Activated CD8-positive, alpha-beta T cell treated with anti-CD3 and anti-CD28 coated beads for 36 hours (primary cell): ENCODE measurements at regions not wholly inside any gene's neighbourhood (a gene's known extent, or its start where the extent isn't known, plus 50 kb on each side); places are given as distances from the start of the nearest gene placed in this dataset.

Experiments used
- ATAC-seq: fragments of 200-7000 bp; cut with Tn5 transposase; one replicate; pipeline ENCODE4 v1.10.0; 2021; ENCODE audit warnings: mild to moderate bottlenecking, moderate library complexity
- CTCF ChIA-PET: fragments of 350-600 bp; sonication (Branson Sonifier 250); formaldehyde crosslinking; loops from one replicate; lab custom pipeline; 2021; ENCODE audit warnings: antibody characterized with exemption; lab: Charles Lee
- POLR2A ChIA-PET: fragments of 350-600 bp; sonication (Branson Sonifier 250); formaldehyde crosslinking; loops from one replicate; lab custom pipeline; 2021; ENCODE audit warnings: antibody characterized with exemption; lab: Charles Lee
- DNase-seq: peaks from one replicate; pipeline ENCODE4 v3.0.0-alpha.2; 2020
- H3K27ac Mint-ChIP-seq: one replicate; pipeline ENCODE4 v1.8.0; 2021; ENCODE audit warnings: mild to moderate bottlenecking, mixed read lengths
- H3K27me3 Mint-ChIP-seq: one replicate; pipeline ENCODE4 v1.8.0; 2021; ENCODE audit warnings: mixed read lengths
- H3K36me3 Mint-ChIP-seq: one replicate; pipeline ENCODE4 v1.8.0; 2021; ENCODE audit warnings: low read depth, mixed read lengths
- H3K4me1 Mint-ChIP-seq: one replicate; pipeline ENCODE4 v1.8.0; 2021; ENCODE audit warnings: low read depth, mixed read lengths
- H3K4me3 Mint-ChIP-seq: one replicate; pipeline ENCODE4 v1.8.0; 2021; ENCODE audit warnings: mild to moderate bottlenecking, moderate library complexity, mixed read lengths
- H3K9me3 Mint-ChIP-seq: one replicate; pipeline ENCODE4 v1.8.0; 2021; ENCODE audit warnings: mixed read lengths
- intact Hi-C: fragments of 100-400 bp; cut with micrococcal nuclease; formaldehyde crosslinking; loops from one replicate; pipeline ENCODE4 v1.10.0; 2022
- TF ChIP-seq, protein P1 (sequence below): fragments of 200-600 bp; IDR thresholded peaks from one replicate; pipeline ENCODE4 v1.8.0; 2022; ENCODE audit warnings: antibody characterized with exemption, mild to moderate bottlenecking

DNA sequence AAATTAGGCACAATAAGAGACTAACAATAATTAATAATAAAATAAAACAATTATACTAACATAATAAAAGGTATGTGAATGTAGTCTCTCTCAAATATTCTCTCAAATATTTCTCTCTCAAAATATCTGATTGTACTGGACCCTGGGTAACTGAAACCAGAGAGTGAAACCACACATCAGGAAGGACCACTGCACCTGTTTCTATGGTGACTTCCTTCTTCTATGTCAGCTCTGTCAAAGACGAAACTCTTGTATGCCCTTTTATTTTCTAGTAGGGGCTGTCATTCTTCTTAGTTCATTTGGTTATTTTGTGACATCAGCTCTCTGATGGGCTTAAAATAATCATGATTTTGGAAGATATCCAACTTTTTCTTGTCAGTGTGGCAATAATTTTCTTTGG lies 428.0 kb upstream of the TPK1 start:
- POLR2A ChIA-PET = no interaction called here
- intact Hi-C loops = no loop called here
- DNase-seq = no peak

DNA sequence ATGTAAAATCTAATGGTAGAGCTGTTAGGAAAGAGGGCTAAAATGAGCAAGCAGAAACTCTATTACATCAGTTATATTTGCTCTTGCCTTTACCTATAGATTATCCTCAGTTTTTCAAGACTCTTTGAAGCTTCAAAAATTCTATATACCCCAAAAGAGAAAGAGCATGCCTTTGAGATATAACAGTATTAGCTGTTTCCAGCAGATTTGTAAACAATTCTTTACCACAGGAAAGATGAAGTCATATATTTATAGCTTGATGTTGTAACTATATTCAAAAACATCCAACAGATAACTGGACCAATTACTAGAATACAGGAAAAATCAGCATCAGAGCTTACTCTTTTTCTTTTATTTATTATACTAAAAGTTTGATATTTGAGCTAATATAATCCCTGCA lies 416.2 kb upstream of the TPK1 start:
- H3K27ac Mint-ChIP-seq = no peak overlapping the region
- H3K4me3 Mint-ChIP-seq = no peak overlapping the region
- no peaks in the 10 kb centered on the region for H3K4me1 Mint-ChIP-seq
- no peaks in the 10 kb centered on the region for H3K36me3 Mint-ChIP-seq
- ChIA-PET POLR2A (no interaction called here), CTCF (no interaction called here)
- DNase-seq = no peak
- TF ChIP-seq, protein P1, sequence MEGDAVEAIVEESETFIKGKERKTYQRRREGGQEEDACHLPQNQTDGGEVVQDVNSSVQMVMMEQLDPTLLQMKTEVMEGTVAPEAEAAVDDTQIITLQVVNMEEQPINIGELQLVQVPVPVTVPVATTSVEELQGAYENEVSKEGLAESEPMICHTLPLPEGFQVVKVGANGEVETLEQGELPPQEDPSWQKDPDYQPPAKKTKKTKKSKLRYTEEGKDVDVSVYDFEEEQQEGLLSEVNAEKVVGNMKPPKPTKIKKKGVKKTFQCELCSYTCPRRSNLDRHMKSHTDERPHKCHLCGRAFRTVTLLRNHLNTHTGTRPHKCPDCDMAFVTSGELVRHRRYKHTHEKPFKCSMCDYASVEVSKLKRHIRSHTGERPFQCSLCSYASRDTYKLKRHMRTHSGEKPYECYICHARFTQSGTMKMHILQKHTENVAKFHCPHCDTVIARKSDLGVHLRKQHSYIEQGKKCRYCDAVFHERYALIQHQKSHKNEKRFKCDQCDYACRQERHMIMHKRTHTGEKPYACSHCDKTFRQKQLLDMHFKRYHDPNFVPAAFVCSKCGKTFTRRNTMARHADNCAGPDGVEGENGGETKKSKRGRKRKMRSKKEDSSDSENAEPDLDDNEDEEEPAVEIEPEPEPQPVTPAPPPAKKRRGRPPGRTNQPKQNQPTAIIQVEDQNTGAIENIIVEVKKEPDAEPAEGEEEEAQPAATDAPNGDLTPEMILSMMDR = no peak
- peaks cover 2% of the 10 kb centered on the region for H3K9me3 Mint-ChIP-seq
- H3K27me3 Mint-ChIP-seq = no peaks in the 10 kb centered on the region
- ATAC-seq = no peak
- intact Hi-C loops = no loop called here

More for the DNA sequence above, 428.0 kb upstream of the TPK1 start:
- H3K4me3 Mint-ChIP-seq = no peak overlapping the region
- CTCF ChIA-PET = no interaction called here
- no peaks in the 10 kb centered on the region for H3K36me3 Mint-ChIP-seq
- H3K27ac Mint-ChIP-seq = no peak overlapping the region
- TF ChIP-seq, protein P1 = no peak
- H3K27me3 Mint-ChIP-seq = no peaks in the 10 kb centered on the region
- peaks cover 4% of the 10 kb centered on the region for H3K9me3 Mint-ChIP-seq
- no peaks in the 10 kb centered on the region for H3K4me1 Mint-ChIP-seq
- ATAC-seq = no peak

DNA sequence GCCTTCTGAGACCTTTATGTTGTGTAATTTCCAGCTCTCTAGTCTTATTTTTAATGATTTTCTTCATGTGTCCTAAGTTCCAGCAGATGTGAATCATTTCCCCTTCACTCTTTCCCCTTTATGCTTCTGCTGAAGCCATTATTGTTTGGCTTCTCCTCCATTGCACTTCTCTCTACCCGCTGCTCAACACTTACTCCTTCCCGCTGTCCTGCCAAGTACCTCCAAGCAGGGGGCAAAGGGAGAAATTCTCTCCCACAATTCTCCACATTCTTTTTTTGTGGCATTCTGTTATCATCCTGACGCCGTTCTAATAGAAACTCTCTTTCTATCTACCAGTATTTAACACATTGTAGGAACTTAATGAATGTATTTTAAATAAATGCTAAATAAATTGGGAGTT lies 388.9 kb upstream of the TPK1 start:
- ATAC-seq (no peak), DNase-seq (no peak)
- no peaks in the 10 kb centered on the region for H3K27me3 Mint-ChIP-seq
- intact Hi-C loops = no loop called here
- TF ChIP-seq, protein P1 = no peak
- POLR2A ChIA-PET = no interaction called here
- no peak overlapping the region for H3K27ac Mint-ChIP-seq
- H3K4me1 Mint-ChIP-seq = no peaks in the 10 kb centered on the region
- peaks cover 5% of the 10 kb centered on the region for H3K9me3 Mint-ChIP-seq
- no peak overlapping the region for H3K4me3 Mint-ChIP-seq
- CTCF ChIA-PET = no interaction called here
- no peaks in the 10 kb centered on the region for H3K36me3 Mint-ChIP-seq

DNA sequence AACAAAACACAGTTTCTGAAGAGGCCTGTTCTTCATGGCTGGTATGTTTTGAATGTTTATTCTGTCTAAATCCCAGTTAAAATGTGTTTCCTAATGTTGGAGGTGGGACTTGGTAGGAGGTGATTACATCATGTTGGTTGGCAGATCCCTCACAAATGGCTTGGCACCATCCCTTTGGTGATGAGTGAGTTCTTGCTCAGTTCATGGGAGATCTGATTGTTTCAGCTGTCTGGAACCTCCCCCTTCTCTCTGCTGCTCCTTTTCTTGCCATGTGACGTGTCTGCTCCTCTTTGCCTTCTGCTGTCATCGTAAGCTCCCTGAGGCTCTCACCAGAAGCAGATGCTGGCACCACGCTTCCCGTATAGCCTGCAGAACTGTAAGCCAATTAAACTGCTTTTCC lies 383.6 kb upstream of the TPK1 start:
- ATAC-seq (no peak), DNase-seq (no peak)
- Mint-ChIP-seq H3K27me3 (no peaks in the 10 kb centered on the region), H3K36me3 (no peaks in the 10 kb centered on the region), H3K27ac (no peak overlapping the region), H3K9me3 (peaks cover 4% of the 10 kb centered on the region), H3K4me3 (no peak overlapping the region), H3K4me1 (no peaks in the 10 kb centered on the region)
- POLR2A ChIA-PET = no interaction called here
- TF ChIP-seq, protein P1 = no peak
- intact Hi-C loops = no loop called here
- CTCF ChIA-PET = no interaction called here

DNA sequence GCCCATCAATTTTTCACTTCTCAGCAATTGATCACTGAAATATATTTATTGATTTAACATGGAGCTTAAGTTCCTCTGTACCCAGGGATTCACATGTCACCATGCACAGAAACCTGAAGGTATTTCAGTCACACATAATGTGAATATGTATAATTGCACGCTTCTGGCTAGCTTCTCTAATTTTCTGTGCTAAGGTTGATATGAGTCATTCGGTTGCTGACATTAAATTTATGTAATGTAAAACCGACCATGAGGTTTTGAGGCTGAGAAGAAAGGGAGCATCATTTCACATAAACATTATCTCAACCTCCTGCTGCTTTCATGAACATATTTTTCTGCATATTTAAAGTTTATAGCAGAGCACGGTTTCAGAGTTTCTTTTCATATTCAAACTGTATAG lies 381.0 kb upstream of the TPK1 start:
- TF ChIP-seq, protein P1 = no peak
- no peak overlapping the region for H3K4me3 Mint-ChIP-seq
- H3K36me3 Mint-ChIP-seq = no peaks in the 10 kb centered on the region
- POLR2A ChIA-PET = no interaction called here
- H3K4me1 Mint-ChIP-seq = no peaks in the 10 kb centered on the region
- intact Hi-C loops = no loop called here
- H3K27ac Mint-ChIP-seq = no peak overlapping the region
- CTCF ChIA-PET = no interaction called here
- no peaks in the 10 kb centered on the region for H3K27me3 Mint-ChIP-seq
- no peak for ATAC-seq
- peaks cover 4% of the 10 kb centered on the region for H3K9me3 Mint-ChIP-seq
- no peak for DNase-seq
